ENCODE measurements at regions not wholly inside any gene's neighbourhood (a gene's known extent, or its start where the extent isn't known, plus 50 kb on each side); places are given as distances from the start of the nearest gene placed in this dataset.

GRCh38 chr20:48090314-48090713 lies 305.0 kb upstream of the SULF2 start:
- TF ChIP-seq PPARA (CRISPR knock-in tag; IDR thresholded peaks at IDR 0.05; ENCODE audit: borderline replicate concordance) (no peak), RARB (CRISPR knock-in tag; IDR thresholded peaks at IDR 0.05) (no peak), ESRRG (CRISPR knock-in tag; IDR thresholded peaks at IDR 0.05) (no peak), ZFP3 (CRISPR knock-in tag; IDR thresholded peaks at IDR 0.05) (no peak), SNAI2 (CRISPR knock-in tag; IDR thresholded peaks at IDR 0.05) (no peak), ZFP30 (CRISPR knock-in tag; IDR thresholded peaks at IDR 0.05) (no peak), CSDC2 (CRISPR knock-in tag; IDR thresholded peaks at IDR 0.05) (no peak), ZNF565 (CRISPR knock-in tag; conservative IDR thresholded peaks at IDR 0.05; ENCODE audit: low read depth) (no peak)
- TF ChIP-seq, protein P1, sequence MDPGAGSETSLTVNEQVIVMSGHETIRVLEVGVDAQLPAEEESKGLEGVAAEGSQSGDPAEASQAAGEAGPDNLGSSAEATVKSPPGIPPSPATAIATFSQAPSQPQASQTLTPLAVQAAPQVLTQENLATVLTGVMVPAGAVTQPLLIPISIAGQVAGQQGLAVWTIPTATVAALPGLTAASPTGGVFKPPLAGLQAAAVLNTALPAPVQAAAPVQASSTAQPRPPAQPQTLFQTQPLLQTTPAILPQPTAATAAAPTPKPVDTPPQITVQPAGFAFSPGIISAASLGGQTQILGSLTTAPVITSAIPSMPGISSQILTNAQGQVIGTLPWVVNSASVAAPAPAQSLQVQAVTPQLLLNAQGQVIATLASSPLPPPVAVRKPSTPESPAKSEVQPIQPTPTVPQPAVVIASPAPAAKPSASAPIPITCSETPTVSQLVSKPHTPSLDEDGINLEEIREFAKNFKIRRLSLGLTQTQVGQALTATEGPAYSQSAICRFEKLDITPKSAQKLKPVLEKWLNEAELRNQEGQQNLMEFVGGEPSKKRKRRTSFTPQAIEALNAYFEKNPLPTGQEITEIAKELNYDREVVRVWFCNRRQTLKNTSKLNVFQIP (CRISPR knock-in tag; IDR thresholded peaks at IDR 0.05; ENCODE audit: borderline replicate concordance, low read depth): no peak
- no peak for ATAC-seq

DNA sequence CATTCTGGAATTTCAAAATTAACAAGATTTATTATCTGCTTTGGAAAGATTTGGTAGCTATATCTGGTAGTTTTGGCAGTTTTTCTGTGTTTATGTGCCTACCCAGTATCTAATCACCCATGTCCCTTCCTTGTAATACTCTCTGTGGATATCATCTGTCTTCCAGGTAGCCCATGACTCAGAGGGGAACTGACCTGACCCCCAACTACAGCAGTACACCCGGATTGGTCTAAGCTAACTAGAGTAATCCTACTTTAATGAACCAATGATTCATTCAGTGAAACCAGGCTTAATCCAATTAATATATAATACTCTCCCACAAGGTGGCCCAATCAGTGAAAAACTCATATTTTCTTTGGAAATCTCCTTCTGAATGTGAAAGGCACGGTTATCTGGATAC lies 295.3 kb upstream of the SULF2 start:
- TF ChIP-seq, protein P1 (CRISPR knock-in tag; IDR thresholded peaks at IDR 0.05; ENCODE audit: borderline replicate concordance, low read depth): no peak
- TF ChIP-seq ZNF8 (CRISPR knock-in tag; IDR thresholded peaks at IDR 0.05): no peak
- no peak for TF ChIP-seq ZNF565 (CRISPR knock-in tag; conservative IDR thresholded peaks at IDR 0.05; ENCODE audit: low read depth)
- no peak for TF ChIP-seq PATZ1 (CRISPR knock-in tag; IDR thresholded peaks at IDR 0.05; ENCODE audit: borderline replicate concordance)
- no peak for TF ChIP-seq CSRNP3 (CRISPR knock-in tag; IDR thresholded peaks at IDR 0.05)
- TF ChIP-seq CREB5 (CRISPR knock-in tag; IDR thresholded peaks at IDR 0.05; ENCODE audit: low read depth): no peak
- no peak for TF ChIP-seq OSR1 (CRISPR knock-in tag; IDR thresholded peaks at IDR 0.05)
- TF ChIP-seq BACH2 (CRISPR knock-in tag; IDR thresholded peaks at IDR 0.05; ENCODE audit: borderline replicate concordance): no peak
- no peak for TF ChIP-seq PPARA (CRISPR knock-in tag; IDR thresholded peaks at IDR 0.05; ENCODE audit: borderline replicate concordance)
- no peak for TF ChIP-seq GLIS3 (CRISPR knock-in tag; IDR thresholded peaks at IDR 0.05)
- ATAC-seq: no peak

- ATAC-seq: no peak
- no peak for TF ChIP-seq ZNF70 (CRISPR knock-in tag; IDR thresholded peaks at IDR 0.05)
- no peak for TF ChIP-seq OSR1 (CRISPR knock-in tag; IDR thresholded peaks at IDR 0.05)
- no peak for TF ChIP-seq CSDC2 (CRISPR knock-in tag; IDR thresholded peaks at IDR 0.05)
- no peak for TF ChIP-seq PATZ1 (CRISPR knock-in tag; IDR thresholded peaks at IDR 0.05; ENCODE audit: borderline replicate concordance)
- no peak for TF ChIP-seq ISL1 (CRISPR knock-in tag; IDR thresholded peaks at IDR 0.05)
- TF ChIP-seq TSHZ2 (CRISPR knock-in tag; IDR thresholded peaks at IDR 0.05): no peak
- TF ChIP-seq TCF4 (CRISPR knock-in tag; IDR thresholded peaks at IDR 0.05; ENCODE audit: borderline replicate concordance): no peak
- TF ChIP-seq CREB5 (CRISPR knock-in tag; IDR thresholded peaks at IDR 0.05; ENCODE audit: low read depth): no peak
Measured at GRCh38 chr20:48079028-48079427, 293.7 kb upstream of the SULF2 start.

Data from SK-N-SH treated with all-trans-retinoic acid at 6 μM for 48 hours (cell line).